SU-DHL-6 (cell line): ENCODE measurements at regions not wholly inside any gene's neighbourhood (a gene's known extent, or its start where the extent isn't known, plus 50 kb on each side); places are given as distances from the start of the nearest gene placed in this dataset.

Experiments used
- H2AFZ ChIP-seq: fragments of 200-600 bp; sonication (generic); 2 replicates; pipeline ENCODE4 v1.6.1; 2014; ENCODE audit warnings: low read depth, mild to moderate bottlenecking, moderate library complexity, mixed read lengths, antibody characterized with exemption, low read length; ENCODE audit not compliant: severe bottlenecking
- H3F3A ChIP-seq: fragments of 200-600 bp; shearing (Covaris generic); 2 replicates; pipeline ENCODE4 v1.6.0; 2016; ENCODE audit warnings: antibody characterized with exemption, mild to moderate bottlenecking; ENCODE audit not compliant: insufficient read depth
- H3K27ac ChIP-seq: fragments of 200-600 bp; sonication (generic); 2 replicates; pipeline ENCODE4 v1.5.1; 2016; ENCODE audit warnings: low read depth, mild to moderate bottlenecking, low read length, moderate library complexity, mixed read lengths
- H3K27me3 ChIP-seq: fragments of 200-600 bp; sonication (generic), shearing (Covaris generic); 2 replicates; pipeline ENCODE4 v1.6.0; 2014; ENCODE audit warnings: mild to moderate bottlenecking, low read length
- H3K36me3 ChIP-seq: fragments of 200-600 bp; sonication (generic); 2 replicates; pipeline ENCODE4 v1.6.1; 2014; ENCODE audit warnings: mild to moderate bottlenecking, low read length, mixed read lengths
- H3K4me2 ChIP-seq: fragments of 300-600, 200-600 bp; shearing (Covaris generic), sonication (generic); 2 replicates; pipeline ENCODE4 v1.6.0; 2014; ENCODE audit warnings: low read length, low read depth, mild to moderate bottlenecking; ENCODE audit not compliant: poor library complexity, severe bottlenecking
- H3K4me3 ChIP-seq: fragments of 200-600 bp; sonication (generic); 2 replicates; pipeline ENCODE4 v1.5.1; 2014; ENCODE audit warnings: antibody characterized with exemption, low read length, mild to moderate bottlenecking, mixed read lengths; ENCODE audit not compliant: insufficient read depth, poor library complexity, severe bottlenecking
- H3K79me2 ChIP-seq: fragments of 200-600 bp; sonication (generic); 2 replicates; pipeline ENCODE4 v1.6.1; 2014; ENCODE audit warnings: mild to moderate bottlenecking, low read length, moderate library complexity; ENCODE audit not compliant: insufficient read depth
- H3K9ac ChIP-seq: fragments of 200-600 bp; sonication (generic); 2 replicates; pipeline ENCODE4 v1.7.0; 2014; ENCODE audit warnings: mild to moderate bottlenecking, low read length
- H3K9me2 ChIP-seq: fragments of 200-600 bp; sonication (generic); replicated peaks from 2 replicates; pipeline ENCODE4 v1.6.1; 2014; ENCODE audit warnings: low read length; ENCODE audit not compliant: insufficient read depth
- H3K9me3 ChIP-seq: fragments of 200-600 bp; sonication (generic); 2 replicates; pipeline ENCODE4 v1.6.1; 2014; ENCODE audit warnings: low read length, mixed read lengths; ENCODE audit not compliant: insufficient read depth
- H4K20me1 ChIP-seq: fragments of 200-600 bp; sonication (generic); 2 replicates; pipeline ENCODE4 v1.6.1; 2014; ENCODE audit warnings: low read depth, mild to moderate bottlenecking, antibody characterized with exemption, low read length, moderate library complexity, mixed read lengths
- EZH2phosphoT487 ChIP-seq: fragments of 200-600 bp; sonication (generic), shearing (Covaris generic); conservative IDR thresholded peaks from 2 replicates; pipeline ENCODE4 v1.6.1; 2018; ENCODE audit warnings: mild to moderate bottlenecking, antibody characterized with exemption, low read length, moderate library complexity, mixed read lengths
- TF ChIP-seq, protein P1 (sequence below): fragments of 200-600 bp; sonication (generic); IDR thresholded peaks from one replicate; pipeline ENCODE4 v1.5.1; 2017; ENCODE audit warnings: antibody characterized with exemption, mild to moderate bottlenecking, low read length, moderate library complexity; ENCODE audit not compliant: insufficient read depth, poor library complexity, severe bottlenecking

DNA sequence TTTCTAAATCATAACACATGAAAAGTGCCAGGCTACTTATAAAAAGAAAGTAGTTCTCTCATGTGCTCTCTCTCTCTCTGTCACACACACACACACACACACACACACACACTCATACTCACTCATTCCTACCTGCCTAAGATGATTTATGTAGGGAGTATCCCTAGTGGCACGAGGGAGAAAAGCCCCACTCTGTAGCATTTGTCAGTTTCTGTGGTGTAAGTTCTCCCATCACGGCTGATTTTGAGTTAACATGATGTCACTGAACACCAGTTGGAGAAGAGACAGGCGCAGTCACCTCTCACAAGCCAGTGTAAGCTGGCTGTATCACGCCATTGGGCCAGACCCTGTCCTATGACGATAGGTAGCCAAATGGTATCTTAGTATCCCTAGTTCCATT lies 395.4 kb downstream of the SFMBT2 start:
- Histone ChIP-seq H4K20me1 (no peaks in the 10 kb centered on the region), H3K36me3 (no peaks in the 10 kb centered on the region), H3K79me2 (no peaks in the 10 kb centered on the region), H3K9me3 (no peaks in the 10 kb centered on the region), H3K27ac (no peak overlapping the region), H3F3A (no peaks in the 10 kb centered on the region), H3K27me3 (no peaks in the 10 kb centered on the region), H3K4me3 (no peak overlapping the region), H3K9ac (no peak overlapping the region), H2AFZ (no peak overlapping the region), H3K9me2 (no peaks in the 10 kb centered on the region), H3K4me2 (no peak overlapping the region)
- TF ChIP-seq, protein P1, sequence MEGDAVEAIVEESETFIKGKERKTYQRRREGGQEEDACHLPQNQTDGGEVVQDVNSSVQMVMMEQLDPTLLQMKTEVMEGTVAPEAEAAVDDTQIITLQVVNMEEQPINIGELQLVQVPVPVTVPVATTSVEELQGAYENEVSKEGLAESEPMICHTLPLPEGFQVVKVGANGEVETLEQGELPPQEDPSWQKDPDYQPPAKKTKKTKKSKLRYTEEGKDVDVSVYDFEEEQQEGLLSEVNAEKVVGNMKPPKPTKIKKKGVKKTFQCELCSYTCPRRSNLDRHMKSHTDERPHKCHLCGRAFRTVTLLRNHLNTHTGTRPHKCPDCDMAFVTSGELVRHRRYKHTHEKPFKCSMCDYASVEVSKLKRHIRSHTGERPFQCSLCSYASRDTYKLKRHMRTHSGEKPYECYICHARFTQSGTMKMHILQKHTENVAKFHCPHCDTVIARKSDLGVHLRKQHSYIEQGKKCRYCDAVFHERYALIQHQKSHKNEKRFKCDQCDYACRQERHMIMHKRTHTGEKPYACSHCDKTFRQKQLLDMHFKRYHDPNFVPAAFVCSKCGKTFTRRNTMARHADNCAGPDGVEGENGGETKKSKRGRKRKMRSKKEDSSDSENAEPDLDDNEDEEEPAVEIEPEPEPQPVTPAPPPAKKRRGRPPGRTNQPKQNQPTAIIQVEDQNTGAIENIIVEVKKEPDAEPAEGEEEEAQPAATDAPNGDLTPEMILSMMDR: no peak
- no peak for TF ChIP-seq EZH2phosphoT487

DNA sequence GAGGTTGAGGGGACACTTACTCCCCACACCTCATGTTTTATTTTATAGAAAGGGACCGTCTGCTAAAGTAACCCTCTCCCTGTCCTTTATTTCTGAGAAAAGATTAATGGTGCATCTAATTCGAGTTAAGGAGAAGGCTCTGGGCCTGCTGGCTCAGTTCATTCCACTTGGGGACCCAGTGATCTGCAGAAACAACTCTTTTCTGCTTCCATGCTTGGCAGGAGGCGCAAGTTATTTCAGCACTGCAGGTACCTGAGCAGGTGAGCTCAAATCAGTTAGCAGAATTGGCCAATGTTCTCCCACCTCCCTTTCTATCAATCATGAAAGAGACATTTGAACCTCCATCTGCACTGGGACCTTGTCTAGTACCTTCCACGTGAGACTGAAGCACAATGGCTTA lies 396.1 kb downstream of the SFMBT2 start:
- H3K9me2 ChIP-seq: no peaks in the 10 kb centered on the region
- no peaks in the 10 kb centered on the region for H3F3A ChIP-seq
- H3K27ac ChIP-seq: no peak overlapping the region
- H3K79me2 ChIP-seq: no peaks in the 10 kb centered on the region
- H3K36me3 ChIP-seq: no peaks in the 10 kb centered on the region
- H3K9ac ChIP-seq: no peak overlapping the region
- TF ChIP-seq, protein P1: no peak
- TF ChIP-seq EZH2phosphoT487: no peak
- no peaks in the 10 kb centered on the region for H4K20me1 ChIP-seq
- no peak overlapping the region for H2AFZ ChIP-seq
- no peaks in the 10 kb centered on the region for H3K27me3 ChIP-seq
- no peaks in the 10 kb centered on the region for H3K9me3 ChIP-seq
- H3K4me2 ChIP-seq: no peak overlapping the region
- H3K4me3 ChIP-seq: no peak overlapping the region

DNA sequence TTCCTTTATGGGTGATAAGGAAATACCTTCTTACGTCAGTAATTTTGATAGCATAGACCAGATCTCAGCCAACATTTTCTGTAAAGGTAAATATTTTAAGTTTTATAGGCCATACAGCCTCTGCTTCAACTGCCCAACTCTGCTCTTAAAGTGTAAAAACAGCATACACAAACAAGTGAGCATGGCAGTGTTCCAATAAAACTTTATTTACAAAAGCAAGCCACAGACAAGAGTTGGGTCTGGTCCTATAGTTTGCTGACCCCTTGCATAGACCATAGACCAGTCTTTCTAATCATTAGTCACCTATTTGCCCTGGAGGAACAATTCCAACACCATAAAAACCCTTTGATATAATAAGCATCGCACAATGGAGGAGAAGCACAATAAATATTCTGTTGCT lies 398.8 kb downstream of the SFMBT2 start:
- no peak overlapping the region for H2AFZ ChIP-seq
- H3K79me2 ChIP-seq: no peaks in the 10 kb centered on the region
- H3K27me3 ChIP-seq: no peaks in the 10 kb centered on the region
- no peaks in the 10 kb centered on the region for H3K9me3 ChIP-seq
- H3K36me3 ChIP-seq: no peaks in the 10 kb centered on the region
- no peaks in the 10 kb centered on the region for H3K9me2 ChIP-seq
- H3K4me3 ChIP-seq: no peak overlapping the region
- no peak overlapping the region for H3K27ac ChIP-seq
- no peak overlapping the region for H3K4me2 ChIP-seq
- H3K9ac ChIP-seq: no peak overlapping the region
- TF ChIP-seq, protein P1: no peak
- no peak for TF ChIP-seq EZH2phosphoT487
- H4K20me1 ChIP-seq: no peaks in the 10 kb centered on the region
- no peaks in the 10 kb centered on the region for H3F3A ChIP-seq
